ENCODE measurements at regions not wholly inside any gene's neighbourhood (a gene's known extent, or its start where the extent isn't known, plus 50 kb on each side); places are given as distances from the start of the nearest gene placed in this dataset.
"Not testable (repeated sequence)": the region's sequence is repeated elsewhere in the genome, so short reads cannot be mapped to it uniquely, and the experiment has no call there.

DNA sequence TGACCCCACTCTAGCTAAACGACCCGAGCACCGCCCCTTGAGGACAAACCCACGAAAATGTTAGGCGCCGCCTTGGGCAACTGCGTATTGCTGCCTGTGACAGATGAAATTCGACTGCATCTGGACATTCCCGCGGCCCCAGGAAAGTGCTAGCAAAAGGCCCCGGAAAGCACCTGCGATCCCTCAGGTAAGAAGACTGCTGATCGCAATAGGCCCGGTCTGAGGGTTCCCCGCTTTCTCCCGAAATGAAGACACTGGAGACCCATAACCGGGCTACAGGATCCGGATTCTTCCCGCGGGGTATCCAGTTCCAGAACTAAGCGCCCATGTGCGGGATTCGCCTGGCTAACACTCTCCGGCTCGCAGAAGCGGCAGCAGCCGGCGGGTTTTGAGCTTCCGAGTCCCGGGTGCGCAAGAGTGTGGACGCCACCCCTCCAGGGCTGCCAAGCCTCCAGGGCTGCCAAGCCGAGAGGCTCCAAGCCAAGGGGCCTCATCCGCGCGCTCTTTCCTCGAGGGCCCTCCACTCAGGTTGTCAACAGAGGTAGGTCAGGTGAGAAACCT lies 157.9 kb upstream of the NBPF11 start:
- no peak for DNase-seq

DNA sequence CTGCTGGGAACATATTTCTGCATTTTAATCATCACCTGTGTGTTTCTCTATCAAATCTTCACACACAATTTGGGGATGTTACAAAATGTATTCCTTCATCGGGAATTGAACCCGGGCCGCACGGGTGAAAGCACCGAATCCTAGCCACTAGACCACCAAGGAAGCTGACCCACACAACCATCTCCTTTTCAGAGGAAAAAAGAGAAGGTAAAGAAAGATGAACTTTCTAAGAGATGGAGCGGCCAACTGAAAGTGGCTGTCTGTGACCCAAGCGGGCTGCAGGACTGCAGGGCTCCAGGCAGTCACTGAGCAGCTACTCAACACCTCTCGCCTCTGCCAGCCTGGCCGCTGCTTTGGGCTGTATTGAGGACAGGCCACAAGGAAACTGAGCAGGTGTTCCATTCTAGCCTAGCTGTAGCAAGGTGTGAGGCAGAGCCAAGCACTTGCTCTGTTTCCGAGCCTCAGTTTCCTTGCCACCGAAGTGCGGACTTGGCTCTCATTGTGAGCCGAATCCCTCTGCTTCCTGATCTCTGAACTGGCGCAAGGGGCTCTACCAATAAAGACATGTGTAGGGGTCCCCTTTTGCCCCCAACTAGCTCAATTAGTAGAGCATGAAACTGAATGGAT lies 156.9 kb upstream of the NBPF11 start:
- no peak for DNase-seq

GRCh38 chr1:148307583-148308185 lies 155.6 kb upstream of the NBPF11 start:
- DNase-seq, result no peak

GRCh38 chr1:148304935-148305334 lies 152.9 kb upstream of the NBPF11 start:
- not testable (repeated sequence) for DNase-seq

- peak; percentile 81 for DNase-seq
Observed at GRCh38 chr1:148302586-148303364, 150.7 kb upstream of the NBPF11 start.

DNA sequence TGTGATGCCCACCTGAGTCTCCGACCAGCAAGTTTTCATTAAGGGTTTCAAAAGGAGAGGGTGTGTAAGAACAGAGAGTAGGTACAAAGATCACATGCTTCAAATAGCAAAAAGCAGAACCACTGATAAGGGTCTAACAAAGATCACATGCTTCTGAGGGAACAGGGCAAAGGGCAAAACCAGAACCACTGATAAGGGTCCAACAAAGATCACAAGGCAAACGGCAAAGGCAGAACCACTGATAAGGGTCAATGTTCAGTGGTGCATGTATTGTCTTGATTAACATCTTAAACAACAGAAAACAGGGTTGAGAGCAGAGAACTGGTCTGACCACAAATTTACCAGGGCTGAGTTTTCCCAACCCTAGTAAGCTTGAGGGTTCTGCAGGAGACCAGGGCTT lies 145.8 kb upstream of the NBPF11 start:
- DNase-seq, result not testable (repeated sequence)

GRCh38 chr1:148296511-148296910 lies 144.4 kb upstream of the NBPF11 start:
- no peak for DNase-seq

DNA sequence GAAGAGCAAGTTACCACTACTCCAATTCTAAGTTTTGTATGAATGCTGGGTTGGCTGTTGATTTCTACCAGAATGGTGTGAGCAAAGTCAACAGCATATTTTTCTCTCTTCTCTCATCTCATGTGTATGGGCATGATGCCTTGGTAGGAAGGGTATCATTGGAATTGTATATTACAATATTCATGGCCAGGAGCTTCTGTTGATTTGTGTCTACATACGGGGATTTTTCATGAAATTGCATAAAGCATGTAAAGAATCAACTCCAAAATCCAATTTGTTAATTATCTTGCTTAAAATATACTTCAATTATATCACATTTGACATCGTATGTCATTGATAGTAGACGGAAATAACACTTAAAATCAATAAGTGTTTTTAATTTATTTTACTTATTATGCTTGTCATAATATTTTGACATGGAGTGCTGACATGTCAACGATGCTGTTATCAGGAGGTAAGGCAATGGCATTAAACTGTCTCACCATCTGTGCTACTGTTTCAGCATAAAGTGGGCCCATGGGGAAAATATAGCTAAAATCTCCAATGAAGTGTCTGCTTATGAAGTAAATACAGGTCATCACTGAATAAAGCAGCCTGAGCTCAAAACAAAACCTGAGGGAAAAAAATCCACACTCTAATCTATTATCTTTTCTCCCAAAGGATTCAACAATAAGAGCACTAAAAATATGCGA lies 142.2 kb upstream of the NBPF11 start:
- no peak for DNase-seq

DNA sequence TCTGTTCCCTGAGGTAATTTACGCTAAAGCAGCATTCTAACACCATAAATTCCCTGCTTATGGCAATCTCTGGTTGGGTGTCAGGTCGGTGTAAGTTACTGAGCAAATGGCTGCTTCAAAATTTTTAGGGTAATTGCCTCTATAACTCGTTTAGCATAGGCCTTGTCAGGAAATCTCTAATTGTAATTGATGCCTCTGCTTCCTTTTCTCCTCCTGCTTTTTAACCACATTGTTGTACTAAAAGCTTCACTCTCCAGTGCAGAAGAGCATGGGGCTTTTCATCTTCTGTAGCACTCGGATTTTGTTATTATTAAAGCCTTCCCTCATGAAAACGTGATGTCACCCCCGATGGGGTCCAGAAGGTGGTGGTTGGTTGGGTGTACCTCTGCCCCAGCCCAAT lies 141.6 kb upstream of the NBPF11 start:
- no peak for DNase-seq

DNA sequence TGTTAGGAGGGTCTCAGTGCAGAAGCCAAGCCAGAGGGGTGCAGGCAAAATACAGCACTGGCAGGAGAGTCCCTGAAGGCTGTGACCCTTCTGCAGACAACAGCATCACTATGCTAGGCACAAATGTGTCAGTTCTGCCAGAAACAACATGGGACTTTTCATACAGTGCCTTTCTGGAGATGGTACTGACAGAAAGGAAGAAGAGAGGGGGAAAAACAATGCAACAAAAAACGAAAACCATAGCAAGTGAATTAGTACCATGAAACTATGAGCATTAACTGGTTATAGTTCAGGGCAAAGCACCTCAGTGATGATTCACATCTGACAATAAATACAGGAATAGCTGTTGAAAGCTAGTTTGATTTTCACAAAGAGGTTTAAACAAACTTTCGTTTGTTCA lies 140.8 kb upstream of the NBPF11 start:
- no peak for DNase-seq

- DNase-seq, result no peak
Observed at GRCh38 chr1:148290881-148291280, 138.8 kb upstream of the NBPF11 start.

GRCh38 chr1:148289647-148290046 lies 137.6 kb upstream of the NBPF11 start:
- no peak for DNase-seq

DNA sequence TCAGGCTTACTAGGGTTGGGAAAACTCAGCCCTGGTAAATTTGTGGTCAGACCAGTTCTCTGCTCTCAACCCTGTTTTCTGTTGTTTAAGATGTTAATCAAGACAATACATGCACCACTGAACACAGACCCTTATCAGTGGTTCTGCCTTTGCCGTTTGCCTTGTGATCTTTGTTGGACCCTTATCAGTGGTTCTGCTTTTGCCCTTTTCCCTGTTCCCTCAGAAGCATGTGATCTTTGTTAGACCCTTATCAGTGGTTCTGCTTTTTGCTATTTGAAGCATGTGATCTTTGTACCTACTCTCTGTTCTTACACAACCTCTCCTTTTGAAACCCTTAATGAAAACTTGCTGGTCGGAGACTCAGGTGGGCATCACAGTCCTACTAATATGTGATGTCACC lies 133.9 kb upstream of the NBPF11 start:
- DNase-seq, result not testable (repeated sequence)

DNA sequence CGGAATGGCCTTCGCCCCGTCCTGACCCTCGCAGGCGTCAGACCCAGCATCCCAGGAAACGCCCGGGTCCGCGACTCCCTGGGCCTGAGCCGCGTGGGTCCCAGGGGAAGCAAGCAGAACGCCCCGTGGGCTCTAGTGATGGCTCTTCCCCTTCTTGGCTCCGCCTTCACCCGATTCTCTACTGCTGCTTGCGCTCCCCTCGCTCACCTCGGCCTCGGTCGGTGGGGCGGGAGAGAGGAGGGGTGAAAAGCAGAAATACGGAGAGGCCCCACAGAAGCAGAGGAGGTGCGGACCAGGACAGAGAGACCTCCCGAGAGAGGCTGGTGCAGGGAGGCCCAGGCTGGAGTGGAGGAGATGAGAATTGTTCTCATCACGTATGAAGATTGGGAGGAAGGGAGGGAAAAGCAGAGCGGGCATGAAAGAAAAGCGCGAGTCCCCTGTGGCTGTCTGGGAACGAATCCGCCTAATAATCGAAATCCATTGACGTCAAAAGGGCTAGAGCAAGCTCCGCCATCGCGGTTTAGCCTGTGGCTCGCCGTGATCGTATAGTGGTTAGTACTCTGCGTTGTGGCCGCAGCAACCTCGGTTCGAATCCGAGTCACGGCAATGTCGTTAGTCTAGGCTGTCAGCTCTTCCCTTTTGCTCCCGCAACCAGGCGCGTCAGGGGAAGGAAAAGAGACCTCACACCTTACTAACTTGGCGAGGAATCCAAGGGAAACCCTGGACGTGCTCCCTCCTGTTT lies 128.9 kb upstream of the NBPF11 start:
- not testable (repeated sequence) for DNase-seq

DNA sequence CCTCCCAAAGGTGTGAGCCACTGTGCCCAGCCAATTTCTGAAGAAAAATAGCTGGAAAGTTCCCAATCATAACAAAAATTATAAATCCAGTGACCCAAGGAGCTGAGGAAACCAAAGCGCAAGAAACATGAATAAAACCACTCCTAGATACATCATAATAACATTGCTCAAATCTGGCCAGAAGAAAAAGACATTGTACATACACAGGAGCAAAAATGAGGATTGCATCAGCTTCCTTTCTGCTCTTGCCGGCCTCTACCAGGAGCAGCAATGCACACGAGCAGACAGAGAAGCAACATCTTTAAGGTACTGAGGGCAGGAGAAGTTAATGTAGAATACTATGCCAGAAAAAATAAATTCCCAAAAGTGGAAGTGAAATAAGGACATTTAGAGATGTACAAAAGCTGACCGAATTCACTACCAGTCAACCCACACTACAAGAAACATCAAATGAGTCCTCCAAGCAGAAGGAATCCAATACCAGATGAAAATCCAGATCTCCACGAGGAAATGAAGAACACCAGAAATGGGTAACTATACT lies 127.0 kb upstream of the NBPF11 start:
- not testable (repeated sequence) for DNase-seq

DNA sequence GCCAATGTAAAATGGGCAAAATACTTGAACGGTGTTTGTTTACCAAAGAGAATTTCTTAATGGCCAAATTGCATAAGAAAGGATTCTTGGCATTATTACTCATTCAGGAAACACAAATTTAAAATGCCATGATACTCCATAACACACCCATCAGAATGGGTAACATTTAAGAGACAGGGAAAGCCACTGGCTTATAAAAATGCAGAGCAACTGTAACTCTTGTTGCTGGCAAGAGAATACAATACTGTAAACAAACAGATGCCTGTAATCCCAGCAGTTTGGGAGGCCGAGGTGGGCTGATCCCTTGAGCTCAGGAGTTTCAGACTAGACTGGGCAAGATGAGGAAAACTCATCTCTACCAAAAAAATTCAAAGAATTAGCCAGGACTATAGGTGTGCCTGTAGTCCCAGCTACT lies 125.8 kb upstream of the NBPF11 start:
- not testable (repeated sequence) for DNase-seq

GRCh38 chr1:148267066-148267465 lies 115.0 kb upstream of the NBPF11 start:
- not testable (repeated sequence) for DNase-seq

- peak; percentile 32 for DNase-seq
Observed at GRCh38 chr1:148264374-148265276, 112.5 kb upstream of the NBPF11 start.

GRCh38 chr1:148263906-148264255 lies 111.8 kb upstream of the NBPF11 start:
- DNase-seq, result no peak

GRCh38 chr1:148263128-148263905 lies 111.2 kb upstream of the NBPF11 start:
- peak; percentile 87 for DNase-seq

All from stimulated activated CD4-positive, alpha-beta T cell treated with anti-CD3 and anti-CD28 coated beads, Interleukin-1b, Interleukin-23, amount 100 ng/mL, for 48 hours (primary cell).